H9 (cell line): ENCODE measurements at regions not wholly inside any gene's neighbourhood (a gene's known extent, or its start where the extent isn't known, plus 50 kb on each side); places are given as distances from the start of the nearest gene placed in this dataset.

Source experiments
- DNase-seq: peaks from one replicate; pipeline ENCODE4 v3.0.0-alpha.2; 2017
- H2AFZ ChIP-seq: one replicate; pipeline ENCODE4 v1.6.1; 2013; ENCODE audit warnings: mild to moderate bottlenecking, low read length, control low read depth, moderate library complexity
- H2AK5ac ChIP-seq: 2 replicates; pipeline ENCODE4 v1.6.1; 2013; ENCODE audit warnings: low read length, control low read depth, mixed read lengths; ENCODE audit not compliant: insufficient read length
- H2BK120ac ChIP-seq: one replicate; pipeline ENCODE4 v1.6.1; 2013; ENCODE audit warnings: low read depth, mild to moderate bottlenecking, low read length, control low read depth, inconsistent platforms; ENCODE audit not compliant: poor library complexity, severe bottlenecking
- H2BK12ac ChIP-seq: 2 replicates; pipeline ENCODE4 v1.6.1; 2013; ENCODE audit warnings: low read length, control low read depth, mixed read lengths, low read depth; ENCODE audit not compliant: insufficient read length
- H2BK15ac ChIP-seq: 2 replicates; pipeline ENCODE4 v1.6.1; 2013; ENCODE audit warnings: low read depth, low read length, control low read depth
- H2BK20ac ChIP-seq: one replicate; pipeline ENCODE4 v1.6.1; 2013; ENCODE audit warnings: low read depth, mild to moderate bottlenecking, low read length, control low read depth, inconsistent platforms; ENCODE audit not compliant: poor library complexity, severe bottlenecking
- H2BK5ac ChIP-seq: 2 replicates; pipeline ENCODE4 v1.6.1; 2013; ENCODE audit warnings: low read length, control low read depth, mixed read lengths; ENCODE audit not compliant: insufficient read length
- H3K14ac ChIP-seq: 2 replicates; pipeline ENCODE4 v1.6.1; 2013; ENCODE audit warnings: low read length, control low read depth; ENCODE audit not compliant: insufficient read depth
- H3K18ac ChIP-seq: 2 replicates; pipeline ENCODE4 v1.6.1; 2013; ENCODE audit warnings: low read depth, mild to moderate bottlenecking, mixed read lengths, low read length, control low read depth; ENCODE audit not compliant: insufficient read length
- H3K23ac ChIP-seq: 2 replicates; pipeline ENCODE4 v1.6.1; 2013; ENCODE audit warnings: low read length, control low read depth, mixed read lengths, low read depth; ENCODE audit not compliant: insufficient read length
- H3K23me2 ChIP-seq: 2 replicates; pipeline ENCODE4 v1.6.1; 2013; ENCODE audit warnings: low read depth, mild to moderate bottlenecking, mixed read lengths, low read length, control low read depth; ENCODE audit not compliant: insufficient read length, poor library complexity, severe bottlenecking
- H3K27ac ChIP-seq: 2 replicates; pipeline ENCODE4 v1.5.1; 2013; ENCODE audit warnings: low read length, control low read depth, mixed read lengths, low read depth; ENCODE audit not compliant: insufficient read length
- H3K27me3 ChIP-seq: 2 replicates; pipeline ENCODE4 v1.6.1; 2013; ENCODE audit warnings: low read length, control low read depth, inconsistent platforms; ENCODE audit not compliant: insufficient read depth
- H3K4ac ChIP-seq: 2 replicates; pipeline ENCODE4 v1.6.1; 2013; ENCODE audit warnings: low read depth, mild to moderate bottlenecking, control low read depth, inconsistent platforms, low read length, moderate library complexity
- H3K4me1 ChIP-seq: 2 replicates; pipeline ENCODE4 v1.6.1; 2013; ENCODE audit warnings: low read length, control low read depth, inconsistent platforms; ENCODE audit not compliant: insufficient read depth
- H3K4me2 ChIP-seq: 2 replicates; pipeline ENCODE4 v1.6.1; 2013; ENCODE audit warnings: low read length, control low read depth, mixed read lengths; ENCODE audit not compliant: insufficient read length, insufficient read depth
- H3K56ac ChIP-seq: 2 replicates; pipeline ENCODE4 v1.6.1; 2013; ENCODE audit warnings: low read depth, mild to moderate bottlenecking, mixed read lengths, low read length, control low read depth; ENCODE audit not compliant: insufficient read length
- H3K79me1 ChIP-seq: 2 replicates; pipeline ENCODE4 v1.6.1; 2013; ENCODE audit warnings: low read depth, mild to moderate bottlenecking, moderate library complexity, low read length, control low read depth, inconsistent platforms; ENCODE audit not compliant: insufficient read depth, poor library complexity, severe bottlenecking
- H3K79me2 ChIP-seq: 2 replicates; pipeline ENCODE4 v1.6.1; 2013; ENCODE audit warnings: low read length, control low read depth, inconsistent platforms; ENCODE audit not compliant: insufficient read depth
- H3K9ac ChIP-seq: 2 replicates; pipeline ENCODE4 v1.6.1; 2013; ENCODE audit warnings: low read length, control low read depth, mixed read lengths; ENCODE audit not compliant: insufficient read length; ENCODE audit errors: extremely low read depth
- H3K9me3 ChIP-seq: one replicate; pipeline ENCODE4 v1.6.1; 2013; ENCODE audit warnings: low read depth, low read length, inconsistent platforms; ENCODE audit not compliant: control insufficient read depth
- H3T11ph ChIP-seq: one replicate; pipeline ENCODE4 v1.6.1; 2013; ENCODE audit warnings: mild to moderate bottlenecking, low read length, control low read depth, inconsistent platforms
- H4K20me1 ChIP-seq: one replicate; pipeline ENCODE4 v1.6.1; 2013; ENCODE audit not compliant: control insufficient read depth, insufficient read length, insufficient read depth
- H4K5ac ChIP-seq: 2 replicates; pipeline ENCODE4 v1.6.1; 2013; ENCODE audit warnings: low read depth, mild to moderate bottlenecking, mixed read lengths, low read length, control low read depth; ENCODE audit not compliant: insufficient read length
- H4K8ac ChIP-seq: replicated peaks from 2 replicates; pipeline ENCODE4 v1.6.1; 2013; ENCODE audit warnings: low read length, control low read depth, mixed read lengths, low read depth; ENCODE audit not compliant: insufficient read length
- H4K91ac ChIP-seq: 2 replicates; pipeline ENCODE4 v1.6.1; 2013; ENCODE audit warnings: low read depth, mild to moderate bottlenecking, moderate library complexity, mixed read lengths, low read length, control low read depth; ENCODE audit not compliant: insufficient read length
- H3K27ac Mint-ChIP-seq, 3 experiments: 2 replicates in 2 of 3; 3 replicates in 1 of 3; pipeline ENCODE4 v1.8.0; 2020 to 2021; ENCODE audit warnings: mixed read lengths in 3 of 3, mild to moderate bottlenecking in 1 of 3, moderate library complexity in 1 of 3
- H3K27me3 Mint-ChIP-seq: 2 replicates; pipeline ENCODE4 v1.8.0; 2021; ENCODE audit warnings: low read depth, mild to moderate bottlenecking, moderate library complexity, mixed read lengths
- H3K36me3 Mint-ChIP-seq, 3 experiments: 2 replicates in 2 of 3; 3 replicates in 1 of 3; pipeline ENCODE4 v1.8.0; 2020 to 2021; ENCODE audit warnings: low read depth in 3 of 3, mixed read lengths in 3 of 3; ENCODE audit not compliant: insufficient read depth in 1 of 3
- H3K4me1 Mint-ChIP-seq, 2 experiments: 2 replicates each; pipeline ENCODE4 v1.8.0; 2020; ENCODE audit warnings: mixed read lengths in 2 of 2
- H3K4me3 Mint-ChIP-seq, 2 experiments: 2 replicates in 1 of 2; 3 replicates in 1 of 2; pipeline ENCODE4 v1.8.0; 2020 to 2021; ENCODE audit warnings: mild to moderate bottlenecking in 2 of 2, mixed read lengths in 2 of 2, moderate library complexity in 1 of 2
- H3K9me3 Mint-ChIP-seq, 2 experiments: 2 replicates in 1 of 2; 3 replicates in 1 of 2; pipeline ENCODE4 v1.8.0; 2020; ENCODE audit warnings: mild to moderate bottlenecking in 2 of 2, mixed read lengths in 2 of 2, moderate library complexity in 1 of 2
- CTCF ChIP-seq: fragments of 200-600 bp; sonication (generic); conservative IDR thresholded peaks from 3 replicates; pipeline ENCODE4 v1.8.0; 2021; ENCODE audit warnings: antibody characterized with exemption, mild to moderate bottlenecking
- WGBS: extraction: QIAGEN DNeasy Blood & Tissue Kit; methylation state at CpG from one replicate; pipeline ENCODE4 v1.1.7; 2013; ENCODE audit warnings: missing lambda C conversion rate, low lambda C conversion rate, mixed read lengths; ENCODE audit not compliant: insufficient read length; ENCODE audit errors: extremely low coverage; 5-methylcytosine and 5-hydroxymethylcytosine counted together

GRCh38 chr2:126436411-126436810 is 219.5 kb upstream of the GYPC start:
- DNase-seq: no peak
- H3K79me1 ChIP-seq: no peaks in the 10 kb centered on the region
- H3T11ph ChIP-seq: no peak overlapping the region
- H4K8ac ChIP-seq: no peak overlapping the region
- no peak overlapping the region for H3K4me2 ChIP-seq
- Mint-ChIP-seq H3K4me1 (no peaks in the 10 kb centered on the region), H3K36me3 (no peaks in the 10 kb centered on the region), H3K27me3 (peaks cover 2% of the 10 kb centered on the region; the same call in 1 of the 2 replicates), H3K27ac (no peak overlapping the region), H3K9me3 (no peaks in the 10 kb centered on the region; a peak in 1 of 5 replicates), H3K4me3 (no peak overlapping the region)
- no peaks in the 10 kb centered on the region for H3K79me2 ChIP-seq
- H2BK12ac ChIP-seq: no peak overlapping the region
- no peak overlapping the region for H3K9ac ChIP-seq
- no peak for TF ChIP-seq CTCF
- no peak overlapping the region for H2BK20ac ChIP-seq
- no peak overlapping the region for H3K14ac ChIP-seq
- no peak overlapping the region for H2AFZ ChIP-seq
- no peaks in the 10 kb centered on the region for H3K9me3 ChIP-seq
- no peak overlapping the region for H3K4ac ChIP-seq
- H2AK5ac ChIP-seq: no peak overlapping the region
- no peak overlapping the region for H2BK15ac ChIP-seq
- H4K20me1 ChIP-seq: no peaks in the 10 kb centered on the region
- no peaks in the 10 kb centered on the region for H3K27me3 ChIP-seq
- no CpG with 5 or more reads among the region's 1 CpG for WGBS
- no peaks in the 10 kb centered on the region for H3K4me1 ChIP-seq
- no peak overlapping the region for H3K56ac ChIP-seq
- H3K27ac ChIP-seq: no peak overlapping the region
- H3K23me2 ChIP-seq: no peaks in the 10 kb centered on the region
- H3K18ac ChIP-seq: no peak overlapping the region
- no peak overlapping the region for H2BK120ac ChIP-seq
- H4K91ac ChIP-seq: no peak overlapping the region
- H4K5ac ChIP-seq: no peak overlapping the region
- H2BK5ac ChIP-seq: no peak overlapping the region
- H3K23ac ChIP-seq: no peak overlapping the region
